GM21723 (cell line): ENCODE measurements at regions not wholly inside any gene's neighbourhood (a gene's known extent, or its start where the extent isn't known, plus 50 kb on each side); places are given as distances from the start of the nearest gene placed in this dataset.

ENCODE experiments used
- ATAC-seq: cut with Tn5 transposase; IDR thresholded peaks from one replicate; pipeline ENCODE4 v1.9.1; 2021; ENCODE audit warnings: mild to moderate bottlenecking, moderate library complexity; ENCODE audit not compliant: unreplicated experiment

DNA sequence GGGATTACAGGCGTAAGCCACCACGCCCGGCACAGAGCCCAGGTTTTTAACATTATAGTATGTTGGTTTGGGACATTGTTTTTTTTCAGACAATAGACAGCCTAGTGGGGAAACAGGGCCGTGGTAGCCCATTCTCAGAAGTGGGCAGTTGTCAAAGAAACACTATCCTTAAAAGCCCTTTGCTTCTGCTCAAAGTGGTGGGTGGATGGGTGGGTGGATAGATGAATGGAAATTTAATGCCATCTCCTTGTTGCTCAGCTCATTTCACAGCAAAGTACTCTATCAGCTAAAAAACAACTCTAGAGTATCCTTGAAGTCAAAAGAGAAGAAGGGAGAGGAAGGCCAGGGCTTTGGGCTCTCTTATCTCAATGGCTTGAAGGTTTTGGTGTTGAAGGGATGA lies 137.8 kb downstream of the RRAGC start:
- no peak for ATAC-seq

- no peak for ATAC-seq
Measured at GRCh38 chr1:38719880-38720279, 139.7 kb downstream of the RRAGC start.

DNA sequence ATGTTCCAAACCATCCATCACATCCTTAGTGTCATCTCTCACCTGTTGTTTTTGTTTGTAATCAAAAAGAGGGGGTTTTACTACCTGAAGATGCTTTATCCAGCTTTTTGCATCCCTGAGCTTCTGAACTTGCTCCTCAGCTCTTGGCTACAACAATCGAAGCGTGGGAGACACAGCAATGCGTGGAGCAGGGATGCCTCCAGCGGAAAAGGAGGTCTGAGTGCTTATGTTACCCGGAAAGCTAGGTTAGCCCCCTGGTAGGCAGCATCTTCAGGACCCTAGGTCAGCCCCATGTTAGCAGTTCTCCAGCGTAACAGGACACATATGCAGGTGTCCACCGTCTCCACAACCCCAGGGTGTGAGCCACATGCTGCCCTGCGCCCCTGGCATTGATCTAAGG lies 141.5 kb downstream of the RRAGC start:
- ATAC-seq, result no peak

- no peak for ATAC-seq
Measured at GRCh38 chr1:38716229-38716628, 143.3 kb downstream of the RRAGC start.

- no peak for ATAC-seq
Measured at GRCh38 chr1:38715415-38715814, 144.2 kb downstream of the RRAGC start.

DNA sequence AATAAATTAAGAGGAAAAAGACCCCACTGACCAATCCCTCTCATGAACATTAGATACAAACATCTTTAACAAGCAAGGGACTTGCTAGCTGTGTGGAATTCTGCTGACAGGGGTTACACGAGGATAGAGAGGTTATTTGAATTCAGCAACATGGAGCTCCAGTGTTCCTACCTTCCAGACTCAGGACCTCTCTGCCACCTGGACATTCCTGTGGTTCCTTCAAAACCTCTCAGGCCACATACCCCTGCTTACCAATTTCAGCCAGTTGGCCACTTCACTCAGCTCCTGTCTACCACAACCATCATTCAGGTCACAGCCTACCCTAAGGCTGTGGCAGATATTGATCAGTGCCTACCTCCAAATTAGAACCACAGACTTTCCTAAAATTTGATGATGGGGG lies 147.5 kb downstream of the RRAGC start:
- no peak for ATAC-seq

GRCh38 chr1:38708701-38709258 lies 150.8 kb downstream of the RRAGC start:
- ATAC-seq, result no peak

DNA sequence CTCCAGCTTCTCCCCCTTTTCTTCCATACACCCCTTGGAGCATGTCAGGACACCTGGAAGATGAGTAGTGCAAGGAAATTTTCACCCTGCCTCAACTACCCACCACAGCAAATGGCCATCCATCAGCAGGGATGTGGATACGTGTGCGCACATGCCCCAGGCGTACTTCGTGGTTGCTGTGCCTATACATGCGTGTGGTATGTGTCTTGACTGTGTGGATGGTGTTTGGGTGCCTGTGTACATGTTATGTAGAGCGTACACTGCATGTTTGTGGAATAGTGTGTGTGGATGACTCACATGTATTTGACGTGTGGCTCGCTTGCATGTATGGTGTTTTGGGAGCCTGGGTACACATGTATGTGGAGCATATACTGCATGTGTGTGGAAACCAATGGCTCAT lies 158.5 kb downstream of the RRAGC start:
- ATAC-seq, result no peak

DNA sequence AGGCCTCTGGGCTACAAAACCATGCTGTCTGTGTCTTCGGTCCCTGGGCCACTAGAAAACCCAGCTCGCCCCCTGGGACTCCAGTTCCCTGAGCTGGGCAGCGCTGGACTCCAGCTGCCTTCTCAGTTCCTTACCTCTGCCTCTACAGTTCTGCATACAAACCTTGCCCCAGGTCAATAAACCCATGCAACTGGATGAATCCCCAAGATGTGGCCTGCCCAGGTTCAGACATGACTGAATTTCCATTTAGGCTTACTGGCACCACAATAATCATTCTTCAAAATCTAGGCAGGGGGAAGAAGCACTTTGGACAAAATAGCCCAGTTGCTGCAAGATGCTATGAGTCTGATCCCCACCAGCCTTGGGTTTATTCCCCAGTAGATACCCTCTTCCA lies 159.5 kb downstream of the RRAGC start:
- no peak for ATAC-seq

DNA sequence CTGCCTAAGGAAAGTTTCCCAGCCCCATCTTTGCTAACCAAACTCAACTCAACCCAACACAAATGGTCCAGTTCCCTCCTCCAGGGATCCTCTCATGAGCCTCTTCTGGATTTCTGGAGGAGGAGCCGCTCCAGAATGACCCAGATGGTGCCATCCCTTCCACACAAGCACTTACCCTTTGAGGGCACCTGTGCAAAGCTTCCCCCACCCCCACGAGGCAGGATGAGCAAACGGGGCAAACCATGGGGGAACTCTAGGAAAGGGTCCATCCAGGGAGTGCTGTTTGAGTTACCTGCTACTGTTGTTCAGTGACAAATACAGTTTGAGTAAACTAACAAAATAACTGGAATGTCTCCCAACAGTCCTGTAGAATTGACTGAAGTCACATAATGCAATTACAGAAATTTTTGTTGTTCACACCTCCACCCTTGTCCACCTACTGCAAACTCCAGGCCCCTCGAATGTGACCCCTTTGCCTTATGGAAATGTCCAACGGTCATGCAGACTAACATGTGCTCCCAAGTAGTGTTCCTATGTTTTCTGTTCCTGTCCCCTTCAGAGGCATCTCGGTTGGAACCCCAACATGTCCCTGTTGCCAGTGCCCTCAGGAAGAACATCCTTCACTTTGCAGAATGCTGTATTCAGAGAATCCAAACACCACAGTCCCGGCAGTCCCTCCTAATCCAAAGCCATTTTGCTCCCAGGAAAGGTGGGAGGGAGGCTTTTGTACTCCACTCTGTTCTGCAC lies 160.1 kb downstream of the RRAGC start:
- no peak for ATAC-seq

- no peak for ATAC-seq
Measured at GRCh38 chr1:38697387-38697786, 162.2 kb downstream of the RRAGC start.

- no peak for ATAC-seq
Measured at GRCh38 chr1:38696371-38696770, 163.2 kb downstream of the RRAGC start.

- ATAC-seq, result no peak
Measured at GRCh38 chr1:38693759-38694158, 165.8 kb downstream of the RRAGC start.

DNA sequence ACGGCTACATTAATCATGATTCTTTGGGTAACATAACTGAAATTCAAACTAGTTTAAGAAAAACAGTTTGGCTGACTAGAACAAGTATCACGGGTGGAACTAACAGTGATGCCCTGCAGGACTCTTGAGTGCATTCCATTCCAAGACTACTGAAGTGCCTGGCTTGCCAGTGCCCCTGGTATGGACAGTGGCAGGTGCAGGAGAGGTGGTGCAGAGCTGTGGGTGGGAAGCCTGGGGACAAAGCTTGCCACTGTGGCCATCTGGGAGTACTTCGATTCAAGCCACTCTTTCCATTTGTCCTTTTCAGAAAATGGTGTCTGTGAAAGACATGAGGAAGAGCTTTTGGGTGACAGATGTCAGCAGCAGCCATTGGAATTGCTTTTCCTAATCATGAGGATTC lies 166.5 kb downstream of the RRAGC start:
- no peak for ATAC-seq

- ATAC-seq, result no peak
Measured at GRCh38 chr1:38690790-38691449, 168.7 kb downstream of the RRAGC start.

DNA sequence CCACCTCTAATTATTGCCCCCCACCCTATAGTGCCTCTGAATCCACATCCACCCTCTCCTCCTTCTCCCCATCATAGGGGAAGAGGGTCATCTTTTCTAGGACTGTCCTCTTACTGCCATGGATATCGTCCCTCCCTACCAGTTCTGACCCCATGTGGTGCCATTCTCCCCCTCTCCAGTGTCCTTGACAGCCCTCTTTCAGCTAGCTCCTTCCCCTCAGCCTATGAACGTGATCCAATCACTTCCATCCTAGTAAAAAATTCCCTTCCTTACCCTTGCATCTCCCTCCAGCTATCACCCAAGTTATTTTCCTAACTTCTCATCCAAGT lies 172.7 kb downstream of the RRAGC start:
- ATAC-seq, result no peak

GRCh38 chr1:38686167-38686926 lies 173.2 kb downstream of the RRAGC start:
- ATAC-seq, result no peak

- ATAC-seq, result no peak
Measured at GRCh38 chr1:38685388-38685787, 174.2 kb downstream of the RRAGC start.

DNA sequence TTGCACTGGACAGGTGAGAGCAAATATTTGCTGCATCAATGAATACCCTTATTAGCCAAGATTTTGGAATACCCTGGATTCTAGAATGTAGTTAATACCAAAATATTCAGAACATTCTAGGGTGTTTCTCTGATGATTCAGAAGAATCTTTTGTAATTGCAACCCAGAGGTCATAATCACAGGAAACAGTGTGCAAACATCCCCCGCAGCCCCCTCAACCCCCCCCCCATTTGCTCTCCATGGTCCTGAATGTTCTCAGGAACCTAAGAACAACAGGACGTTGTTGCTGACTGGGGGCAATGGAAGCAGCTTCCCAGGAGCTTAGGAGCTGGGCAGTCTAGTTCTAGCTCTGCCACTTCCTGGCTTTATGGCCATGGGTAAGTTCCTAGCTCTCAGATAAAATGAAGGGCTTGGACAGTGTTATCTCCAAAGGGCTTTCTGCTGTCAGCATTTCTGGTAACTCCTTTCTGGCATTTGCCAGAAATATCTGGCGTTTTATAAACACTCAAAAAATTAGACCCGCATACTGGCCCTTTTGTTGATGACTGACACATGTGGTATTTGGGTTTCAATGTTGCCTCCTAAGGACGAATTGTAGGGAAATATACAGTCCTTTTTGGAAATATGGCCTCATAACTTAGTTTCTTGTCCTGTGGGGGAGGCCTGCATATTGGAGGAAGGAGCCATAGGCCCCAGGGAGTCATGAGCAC lies 178.6 kb downstream of the RRAGC start:
- no peak for ATAC-seq

DNA sequence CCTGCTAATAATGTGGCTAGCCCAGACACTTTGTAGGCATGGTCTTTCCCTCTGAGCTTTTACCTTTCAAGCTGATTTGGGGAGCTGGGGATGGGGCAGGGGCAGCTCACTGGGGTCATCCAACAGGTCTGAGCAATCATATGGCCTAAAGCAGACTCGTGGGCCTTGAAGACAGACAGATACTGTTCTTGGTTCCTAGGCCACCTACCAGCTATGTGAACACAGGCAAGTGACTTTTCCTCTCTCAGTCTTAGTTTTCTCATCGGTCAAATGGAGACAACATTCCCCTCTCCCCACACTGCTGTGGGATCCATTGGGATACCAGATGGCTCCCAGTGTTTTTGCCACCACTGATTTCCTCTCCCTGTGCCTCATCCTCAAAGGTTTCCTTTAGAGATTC lies 181.8 kb downstream of the RRAGC start:
- ATAC-seq, result no peak

DNA sequence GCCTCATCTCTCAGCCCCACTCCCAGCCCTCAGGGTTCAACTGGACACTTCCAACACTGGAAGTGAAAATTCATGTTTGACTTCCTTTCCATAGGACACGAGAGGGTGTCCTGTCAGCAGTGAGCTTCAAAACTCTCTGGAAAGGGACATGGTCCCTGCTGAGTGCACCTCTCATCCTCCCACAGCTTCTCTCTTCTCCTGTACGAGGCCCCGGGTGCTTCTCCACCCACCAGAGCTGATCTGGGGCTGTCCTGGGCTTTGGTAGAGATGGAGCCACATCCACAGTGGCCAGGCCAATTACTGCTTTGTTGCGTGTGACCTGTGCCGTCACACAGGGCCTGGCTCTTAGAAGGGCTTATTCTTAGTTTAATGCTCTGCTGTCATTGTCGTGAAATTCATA lies 182.3 kb downstream of the RRAGC start:
- ATAC-seq, result no peak
